ENCODE measurements at regions not wholly inside any gene's neighbourhood (a gene's known extent, or its start where the extent isn't known, plus 50 kb on each side); places are given as distances from the start of the nearest gene placed in this dataset.

DNA sequence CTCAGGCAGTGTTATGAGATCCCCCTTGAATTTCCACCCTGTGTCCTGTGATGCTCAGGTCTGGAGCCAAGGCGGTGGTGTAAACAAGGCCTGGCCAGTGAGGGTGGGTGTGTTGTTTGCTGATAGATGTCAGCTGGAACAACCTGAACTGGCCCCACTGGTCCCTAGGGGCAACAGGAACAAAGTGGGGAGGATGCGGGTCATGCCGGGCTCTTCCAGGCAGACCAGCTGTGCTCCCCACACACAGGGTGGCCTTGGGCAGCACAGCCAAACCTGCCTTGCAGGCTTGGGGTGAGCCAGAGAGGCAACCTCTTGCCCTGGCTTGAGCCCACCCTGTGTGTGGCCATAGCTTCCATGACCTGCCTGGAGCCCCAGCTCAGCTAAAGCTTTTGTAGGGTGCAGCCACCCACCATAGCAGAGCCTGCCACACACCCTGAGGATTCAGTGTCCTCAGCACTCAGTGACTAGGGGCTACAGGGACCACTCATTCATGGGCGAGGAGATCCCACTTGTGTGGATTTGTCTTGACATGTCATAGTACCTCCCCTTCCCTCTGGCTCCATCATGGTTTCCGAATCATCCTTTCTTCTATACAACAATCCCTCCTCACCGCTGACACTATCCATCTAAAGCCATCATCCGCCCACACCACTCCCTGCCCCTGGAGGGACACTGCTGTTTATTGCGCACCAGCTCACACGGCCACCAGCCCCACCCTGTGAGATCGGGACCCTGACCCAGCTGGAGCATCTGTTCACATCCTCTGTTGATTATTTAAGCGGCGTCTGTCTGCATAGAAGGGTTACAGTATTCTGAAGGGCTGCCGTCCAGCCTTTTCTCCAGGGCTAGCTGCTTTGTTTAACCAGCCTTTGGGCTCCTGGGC is 268.8 kb downstream of the CYP26B1 start:
- WGBS, 2 donors = 72 to 81% methylated on average over 13 of the region's 13 CpGs
- Histone ChIP-seq H3K4me3 (no peak overlapping the region), H3K9me3 (no peaks in the 10 kb centered on the region), H3K27ac (no peak overlapping the region), H3K36me3 (replicated peaks in 1 of 2; ENCODE audit: insufficient read depth in 1 of 2, low read depth in 2 of 2) (no peaks in the 10 kb centered on the region), H3K27me3 (no peaks in the 10 kb centered on the region), H3K4me1 (peaks cover 13% of the 10 kb centered on the region)
- DNase-seq = no peak
- no peak for ATAC-seq
- intact Hi-C loops (cut with DNase I) = no loop called here
- no peak for TF ChIP-seq POLR2A (IDR thresholded peaks at IDR 0.05)
- TF ChIP-seq, protein P1, sequence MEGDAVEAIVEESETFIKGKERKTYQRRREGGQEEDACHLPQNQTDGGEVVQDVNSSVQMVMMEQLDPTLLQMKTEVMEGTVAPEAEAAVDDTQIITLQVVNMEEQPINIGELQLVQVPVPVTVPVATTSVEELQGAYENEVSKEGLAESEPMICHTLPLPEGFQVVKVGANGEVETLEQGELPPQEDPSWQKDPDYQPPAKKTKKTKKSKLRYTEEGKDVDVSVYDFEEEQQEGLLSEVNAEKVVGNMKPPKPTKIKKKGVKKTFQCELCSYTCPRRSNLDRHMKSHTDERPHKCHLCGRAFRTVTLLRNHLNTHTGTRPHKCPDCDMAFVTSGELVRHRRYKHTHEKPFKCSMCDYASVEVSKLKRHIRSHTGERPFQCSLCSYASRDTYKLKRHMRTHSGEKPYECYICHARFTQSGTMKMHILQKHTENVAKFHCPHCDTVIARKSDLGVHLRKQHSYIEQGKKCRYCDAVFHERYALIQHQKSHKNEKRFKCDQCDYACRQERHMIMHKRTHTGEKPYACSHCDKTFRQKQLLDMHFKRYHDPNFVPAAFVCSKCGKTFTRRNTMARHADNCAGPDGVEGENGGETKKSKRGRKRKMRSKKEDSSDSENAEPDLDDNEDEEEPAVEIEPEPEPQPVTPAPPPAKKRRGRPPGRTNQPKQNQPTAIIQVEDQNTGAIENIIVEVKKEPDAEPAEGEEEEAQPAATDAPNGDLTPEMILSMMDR (IDR thresholded peaks at IDR 0.05) = no peak

DNA sequence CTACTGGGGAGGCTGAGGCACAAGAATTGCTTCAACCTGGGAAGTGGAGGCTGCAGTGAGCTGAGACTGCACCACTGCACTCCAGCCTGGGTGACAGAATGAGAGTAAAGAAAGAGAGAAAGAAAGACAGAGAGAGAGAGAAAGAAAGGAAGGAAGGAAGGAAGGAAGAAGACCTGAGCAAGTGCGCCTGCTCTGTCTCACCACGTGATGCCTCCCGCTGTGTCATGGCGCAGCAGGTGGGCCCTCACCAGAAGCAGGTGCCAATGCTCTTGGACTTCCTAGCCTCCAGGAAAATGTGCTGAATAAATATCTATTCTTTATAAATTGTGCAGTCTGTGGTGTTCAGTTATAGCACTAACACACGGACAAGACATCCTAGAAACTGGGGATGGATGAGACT is 270.0 kb downstream of the CYP26B1 start:
- ATAC-seq (no peak), DNase-seq (no peak)
- H3K4me1 ChIP-seq = peaks cover 2% of the 10 kb centered on the region
- H3K4me3 ChIP-seq = no peak overlapping the region
- no peaks in the 10 kb centered on the region for H3K36me3 ChIP-seq (replicated peaks in 1 of 2; ENCODE audit: insufficient read depth in 1 of 2, low read depth in 2 of 2)
- no peak for TF ChIP-seq POLR2A (IDR thresholded peaks at IDR 0.05)
- TF ChIP-seq, protein P1 (IDR thresholded peaks at IDR 0.05) = no peak
- 82 to 90% methylated on average over 5 of the region's 5 CpGs for WGBS, 2 donors
- intact Hi-C loops (cut with DNase I) = no loop called here
- H3K27me3 ChIP-seq = no peaks in the 10 kb centered on the region
- no peaks in the 10 kb centered on the region for H3K9me3 ChIP-seq
- no peak overlapping the region for H3K27ac ChIP-seq

DNA sequence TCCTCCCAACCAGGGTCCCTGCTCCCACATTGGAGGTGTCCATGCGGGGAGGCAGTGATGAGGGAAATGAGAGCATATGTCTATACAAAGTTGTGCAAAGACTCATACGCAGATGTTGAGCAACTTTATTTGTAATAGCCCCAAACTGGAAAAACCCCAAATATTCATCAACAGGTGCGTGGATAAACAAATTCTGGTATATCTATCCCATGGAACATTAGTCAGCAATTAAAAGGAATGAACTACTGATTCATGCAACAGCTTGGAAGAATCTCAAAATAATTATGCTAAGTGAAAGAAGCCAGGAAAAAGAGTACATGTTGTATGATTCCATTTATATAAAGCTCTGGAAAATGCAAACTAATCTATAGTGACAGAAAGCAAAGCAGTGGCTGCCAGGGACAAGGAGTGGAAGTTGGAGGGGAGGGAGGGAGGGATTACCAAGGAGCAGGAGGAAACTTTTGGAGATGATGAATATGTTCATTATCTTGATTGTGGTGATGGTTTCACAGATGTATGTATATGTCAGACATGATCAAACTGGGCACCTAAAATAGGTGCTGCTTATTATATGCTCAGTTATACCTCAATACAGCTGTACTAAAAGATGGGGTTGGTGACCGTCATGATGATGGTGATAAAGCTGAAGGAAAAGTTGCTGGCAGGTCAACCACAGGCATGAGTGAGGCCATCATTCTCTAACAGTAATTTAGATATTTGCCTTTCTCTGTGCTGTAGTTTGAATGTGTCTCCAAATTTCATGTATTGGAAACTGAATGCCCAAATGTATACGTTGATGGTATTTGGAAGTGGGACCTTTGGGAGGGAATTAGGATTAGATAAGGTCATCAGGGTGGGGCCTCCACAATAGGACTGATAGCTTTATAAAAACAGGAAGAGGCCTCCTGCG is 270.9 kb downstream of the CYP26B1 start:
- DNase-seq = no peak
- no peak overlapping the region for H3K27ac ChIP-seq
- ATAC-seq = no peak
- no peaks in the 10 kb centered on the region for H3K36me3 ChIP-seq (replicated peaks in 1 of 2; ENCODE audit: insufficient read depth in 1 of 2, low read depth in 2 of 2)
- H3K4me1 ChIP-seq = no peaks in the 10 kb centered on the region
- no peaks in the 10 kb centered on the region for H3K9me3 ChIP-seq
- TF ChIP-seq, protein P1 (IDR thresholded peaks at IDR 0.05) = no peak
- TF ChIP-seq POLR2A (IDR thresholded peaks at IDR 0.05) = no peak
- no peak overlapping the region for H3K4me3 ChIP-seq
- H3K27me3 ChIP-seq = no peaks in the 10 kb centered on the region
- 86 to 87% methylated on average over 6 of the region's 6 CpGs for WGBS, 2 donors
- intact Hi-C loops (cut with DNase I) = no loop called here

DNA sequence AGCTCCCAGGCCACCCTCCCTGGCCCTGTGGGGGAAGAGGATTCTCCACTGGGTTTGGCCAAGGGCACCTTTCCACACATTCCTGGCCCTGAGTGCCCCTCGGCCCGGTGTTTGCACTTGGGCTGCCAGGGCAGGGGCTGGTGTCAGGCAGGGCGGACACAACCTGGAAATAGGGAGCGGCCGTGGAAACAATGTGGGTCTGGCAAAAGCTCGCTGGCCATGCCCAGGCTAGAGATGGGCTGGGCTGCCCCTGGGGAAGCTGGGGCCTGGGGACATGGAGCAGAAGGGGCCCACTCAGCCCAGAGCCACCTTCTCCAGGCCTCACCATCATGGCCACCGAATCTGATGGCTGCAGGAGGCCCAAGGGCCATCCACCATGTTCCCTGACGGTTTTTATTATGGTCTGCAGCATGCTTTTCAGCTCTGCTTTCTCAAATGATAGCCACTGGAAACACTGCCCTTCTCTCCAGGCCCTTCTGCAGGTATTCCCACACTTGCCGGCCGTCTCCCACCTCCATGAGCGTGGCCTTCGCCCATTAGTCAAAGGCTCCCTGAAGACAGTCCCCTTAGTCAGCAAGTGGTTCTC is 275.1 kb downstream of the CYP26B1 start:
- Histone ChIP-seq H3K36me3 (replicated peaks in 1 of 2; ENCODE audit: insufficient read depth in 1 of 2, low read depth in 2 of 2) (no peaks in the 10 kb centered on the region), H3K9me3 (no peaks in the 10 kb centered on the region), H3K27me3 (no peaks in the 10 kb centered on the region), H3K4me1 (no peaks in the 10 kb centered on the region), H3K27ac (no peak overlapping the region), H3K4me3 (no peak overlapping the region)
- ATAC-seq (no peak), DNase-seq (no peak)
- 79 to 81% methylated on average over 10 to 12 of the region's 12 CpGs for WGBS, 2 donors
- TF ChIP-seq POLR2A (IDR thresholded peaks at IDR 0.05) = no peak
- TF ChIP-seq, protein P1 (IDR thresholded peaks at IDR 0.05) = no peak
- intact Hi-C loops (cut with DNase I) = no loop called here
